A673 (cell line): ENCODE measurements at regions not wholly inside any gene's neighbourhood (a gene's known extent, or its start where the extent isn't known, plus 50 kb on each side); places are given as distances from the start of the nearest gene placed in this dataset.
"Not testable (repeated sequence)": the region's sequence is repeated elsewhere in the genome, so short reads cannot be mapped to it uniquely, and the experiment has no call there.

Experiments used
- EZH2 ChIP-seq: fragments of 200-600 bp; sonication (generic); IDR thresholded peaks from 2 replicates; pipeline ENCODE4 v1.6.1; 2017; ENCODE audit warnings: borderline replicate concordance, low read depth, mild to moderate bottlenecking, mixed read lengths, antibody characterized with exemption, low read length; ENCODE audit not compliant: poor library complexity, severe bottlenecking
- TF ChIP-seq, protein P1 (sequence below): fragments of 300-800, 200-600 bp; sonication (generic); conservative IDR thresholded peaks from 2 replicates; pipeline ENCODE4 v1.5.1; 2017; ENCODE audit warnings: low read depth, mild to moderate bottlenecking, antibody characterized with exemption, low read length, moderate library complexity, mixed read lengths

- TF ChIP-seq, protein P1, sequence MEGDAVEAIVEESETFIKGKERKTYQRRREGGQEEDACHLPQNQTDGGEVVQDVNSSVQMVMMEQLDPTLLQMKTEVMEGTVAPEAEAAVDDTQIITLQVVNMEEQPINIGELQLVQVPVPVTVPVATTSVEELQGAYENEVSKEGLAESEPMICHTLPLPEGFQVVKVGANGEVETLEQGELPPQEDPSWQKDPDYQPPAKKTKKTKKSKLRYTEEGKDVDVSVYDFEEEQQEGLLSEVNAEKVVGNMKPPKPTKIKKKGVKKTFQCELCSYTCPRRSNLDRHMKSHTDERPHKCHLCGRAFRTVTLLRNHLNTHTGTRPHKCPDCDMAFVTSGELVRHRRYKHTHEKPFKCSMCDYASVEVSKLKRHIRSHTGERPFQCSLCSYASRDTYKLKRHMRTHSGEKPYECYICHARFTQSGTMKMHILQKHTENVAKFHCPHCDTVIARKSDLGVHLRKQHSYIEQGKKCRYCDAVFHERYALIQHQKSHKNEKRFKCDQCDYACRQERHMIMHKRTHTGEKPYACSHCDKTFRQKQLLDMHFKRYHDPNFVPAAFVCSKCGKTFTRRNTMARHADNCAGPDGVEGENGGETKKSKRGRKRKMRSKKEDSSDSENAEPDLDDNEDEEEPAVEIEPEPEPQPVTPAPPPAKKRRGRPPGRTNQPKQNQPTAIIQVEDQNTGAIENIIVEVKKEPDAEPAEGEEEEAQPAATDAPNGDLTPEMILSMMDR: not testable (repeated sequence)
- TF ChIP-seq EZH2: not testable (repeated sequence)
Observed at GRCh38 chr15:21324720-21325460, 115.4 kb downstream of the POTEB3 start.
